ENCODE measurements at regions not wholly inside any gene's neighbourhood (a gene's known extent, or its start where the extent isn't known, plus 50 kb on each side); places are given as distances from the start of the nearest gene placed in this dataset.
"Not testable (repeated sequence)": the region's sequence is repeated elsewhere in the genome, so short reads cannot be mapped to it uniquely, and the experiment has no call there.

- TF ChIP-seq, protein P1, sequence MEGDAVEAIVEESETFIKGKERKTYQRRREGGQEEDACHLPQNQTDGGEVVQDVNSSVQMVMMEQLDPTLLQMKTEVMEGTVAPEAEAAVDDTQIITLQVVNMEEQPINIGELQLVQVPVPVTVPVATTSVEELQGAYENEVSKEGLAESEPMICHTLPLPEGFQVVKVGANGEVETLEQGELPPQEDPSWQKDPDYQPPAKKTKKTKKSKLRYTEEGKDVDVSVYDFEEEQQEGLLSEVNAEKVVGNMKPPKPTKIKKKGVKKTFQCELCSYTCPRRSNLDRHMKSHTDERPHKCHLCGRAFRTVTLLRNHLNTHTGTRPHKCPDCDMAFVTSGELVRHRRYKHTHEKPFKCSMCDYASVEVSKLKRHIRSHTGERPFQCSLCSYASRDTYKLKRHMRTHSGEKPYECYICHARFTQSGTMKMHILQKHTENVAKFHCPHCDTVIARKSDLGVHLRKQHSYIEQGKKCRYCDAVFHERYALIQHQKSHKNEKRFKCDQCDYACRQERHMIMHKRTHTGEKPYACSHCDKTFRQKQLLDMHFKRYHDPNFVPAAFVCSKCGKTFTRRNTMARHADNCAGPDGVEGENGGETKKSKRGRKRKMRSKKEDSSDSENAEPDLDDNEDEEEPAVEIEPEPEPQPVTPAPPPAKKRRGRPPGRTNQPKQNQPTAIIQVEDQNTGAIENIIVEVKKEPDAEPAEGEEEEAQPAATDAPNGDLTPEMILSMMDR (IDR thresholded peaks at IDR 0.05): not testable (repeated sequence)
- TF ChIP-seq POLR2A (IDR thresholded peaks at IDR 0.05): not testable (repeated sequence)
These were observed 127.5 kb upstream of the PMCH start for GRCh38 chr12:102325108-102325507.
